Naive thymus-derived CD8-positive, alpha-beta T cell (primary cell): ENCODE measurements at regions not wholly inside any gene's neighbourhood (a gene's known extent, or its start where the extent isn't known, plus 50 kb on each side); places are given as distances from the start of the nearest gene placed in this dataset.
"Not testable (repeated sequence)": the region's sequence is repeated elsewhere in the genome, so short reads cannot be mapped to it uniquely, and the experiment has no call there.

Experiments
- ATAC-seq, 2 donors: fragments of 150-1000 bp; cut with Tn5 transposase in 1 of 2; sonication (Bioruptor Pico), chemical (Tn5 transposase) in 1 of 2; 1 replicate in 1 of 2; 2 replicates in 1 of 2; pipeline ENCODE4 v1.10.0; 2021; ENCODE audit warnings: mild to moderate bottlenecking in 2 of 2, moderate library complexity in 2 of 2
- POLR2A ChIA-PET: fragments of 350-600 bp; sonication (Branson Sonifier 250); formaldehyde crosslinking; loops from one replicate; lab custom pipeline; 2021; ENCODE audit warnings: antibody characterized with exemption; lab: Charles Lee
- DNase-seq, 10 donors: peaks; one replicate each; pipeline versions ENCODE4 v3.0.0 to v3.0.0-alpha.2; 2020 to 2022
- H3K27ac Mint-ChIP-seq, 10 donors: one replicate each; pipeline ENCODE4 v1.8.0; 2020 to 2022; ENCODE audit warnings: mild to moderate bottlenecking in 10 of 10, mixed read lengths in 10 of 10, moderate library complexity in 4 of 10, inconsistent platforms in 1 of 10
- H3K27me3 Mint-ChIP-seq, 5 donors: one replicate each; pipeline ENCODE4 v1.8.0; 2021 to 2022; ENCODE audit warnings: mixed read lengths in 5 of 5
- H3K36me3 Mint-ChIP-seq, 3 donors: one replicate each; pipeline ENCODE4 v1.8.0; 2020 to 2022; ENCODE audit warnings: mixed read lengths in 3 of 3, mild to moderate bottlenecking in 2 of 3, inconsistent platforms in 1 of 3
- H3K4me1 Mint-ChIP-seq, 4 donors: one replicate each; pipeline ENCODE4 v1.8.0; 2021 to 2022; ENCODE audit warnings: mixed read lengths in 4 of 4
- H3K4me3 Mint-ChIP-seq, 10 donors: one replicate each; pipeline ENCODE4 v1.8.0; 2020 to 2022; ENCODE audit warnings: mild to moderate bottlenecking in 10 of 10, mixed read lengths in 10 of 10, moderate library complexity in 6 of 10, inconsistent platforms in 1 of 10
- H3K9me3 Mint-ChIP-seq, 9 donors: one replicate each; pipeline ENCODE4 v1.8.0; 2020 to 2022; ENCODE audit warnings: mixed read lengths in 9 of 9, mild to moderate bottlenecking in 3 of 9, inconsistent platforms in 1 of 9, moderate library complexity in 1 of 9

GRCh38 chr13:80527400-80527799 lies 186.5 kb upstream of the SPRY2 start:
- Mint-ChIP-seq H3K27me3 (no peaks in the 10 kb centered on the region), H3K4me3 (no peak overlapping the region), H3K27ac (no peak overlapping the region), H3K4me1 (no peaks in the 10 kb centered on the region), H3K36me3 (no peaks in the 10 kb centered on the region), H3K9me3 (peaks cover 0 to 21% (median 2%) of the 10 kb centered on the region in 9 donors)
- POLR2A ChIA-PET = no interaction called here
- DNase-seq (no peak), ATAC-seq (no peak)

GRCh38 chr13:80524447-80525215 lies 183.7 kb upstream of the SPRY2 start:
- ATAC-seq (no peak), DNase-seq (no peak)
- Mint-ChIP-seq H3K9me3 (peaks cover 0 to 16% (median 0%) of the 10 kb centered on the region in 9 donors), H3K27me3 (no peaks in the 10 kb centered on the region), H3K4me1 (no peaks in the 10 kb centered on the region), H3K36me3 (no peaks in the 10 kb centered on the region), H3K4me3 (no peak overlapping the region), H3K27ac (no peak overlapping the region)
- POLR2A ChIA-PET = no interaction called here

- no peaks in the 10 kb centered on the region for H3K4me1 Mint-ChIP-seq
- peaks cover 0 to 21% (median 0%) of the 10 kb centered on the region in 9 donors for H3K9me3 Mint-ChIP-seq
- no peak overlapping the region for H3K27ac Mint-ChIP-seq
- H3K36me3 Mint-ChIP-seq = no peaks in the 10 kb centered on the region
- no peaks in the 10 kb centered on the region for H3K27me3 Mint-ChIP-seq
- no peak for ATAC-seq
- POLR2A ChIA-PET = no interaction called here
- H3K4me3 Mint-ChIP-seq = no peak overlapping the region
- no peak for DNase-seq
Observed at GRCh38 chr13:80523134-80523533, 182.2 kb upstream of the SPRY2 start.

GRCh38 chr13:80522463-80522862 lies 181.5 kb upstream of the SPRY2 start:
- H3K36me3 Mint-ChIP-seq, DNase-seq, ATAC-seq, H3K4me3 Mint-ChIP-seq, H3K4me1 Mint-ChIP-seq, POLR2A ChIA-PET, H3K27me3 Mint-ChIP-seq, H3K27ac Mint-ChIP-seq: not testable (repeated sequence)
- peaks cover 0 to 19% (median 2%) of the 10 kb centered on the region in 9 donors for H3K9me3 Mint-ChIP-seq

GRCh38 chr13:80516818-80517348 lies 176.0 kb upstream of the SPRY2 start:
- H3K27ac Mint-ChIP-seq = no peak overlapping the region
- H3K9me3 Mint-ChIP-seq = peaks cover 0 to 14% (median 5%) of the 10 kb centered on the region in 9 donors
- no peaks in the 10 kb centered on the region for H3K4me1 Mint-ChIP-seq
- POLR2A ChIA-PET = no interaction called here
- H3K36me3 Mint-ChIP-seq = peaks cover 0 to 5% (median 0%) of the 10 kb centered on the region in 3 donors
- no peak for DNase-seq
- no peak for ATAC-seq
- no peaks in the 10 kb centered on the region for H3K27me3 Mint-ChIP-seq
- H3K4me3 Mint-ChIP-seq = no peak overlapping the region

- Mint-ChIP-seq H3K36me3 (peaks cover 0 to 5% (median 0%) of the 10 kb centered on the region in 3 donors), H3K4me1 (no peaks in the 10 kb centered on the region), H3K9me3 (peaks cover 0 to 14% (median 5%) of the 10 kb centered on the region in 9 donors), H3K27ac (no peak overlapping the region), H3K27me3 (no peaks in the 10 kb centered on the region), H3K4me3 (no peak overlapping the region)
- POLR2A ChIA-PET = no interaction called here
- DNase-seq (no peak), ATAC-seq (no peak)
Observed at GRCh38 chr13:80515296-80515695, 174.4 kb upstream of the SPRY2 start.

GRCh38 chr13:80513196-80513595 lies 172.3 kb upstream of the SPRY2 start:
- H3K9me3 Mint-ChIP-seq = peaks cover 0 to 13% (median 4%) of the 10 kb centered on the region in 9 donors
- no peaks in the 10 kb centered on the region for H3K27me3 Mint-ChIP-seq
- no peak overlapping the region for H3K4me3 Mint-ChIP-seq
- POLR2A ChIA-PET = no interaction called here
- H3K36me3 Mint-ChIP-seq = peaks cover 0 to 5% (median 0%) of the 10 kb centered on the region in 3 donors
- H3K4me1 Mint-ChIP-seq = no peaks in the 10 kb centered on the region
- no peak overlapping the region for H3K27ac Mint-ChIP-seq
- ATAC-seq (no peak), DNase-seq (no peak)

GRCh38 chr13:80510686-80511085 lies 169.8 kb upstream of the SPRY2 start:
- H3K9me3 Mint-ChIP-seq = peaks cover under 1 to 19% (median 6%) of the 10 kb centered on the region in 9 donors
- H3K36me3 Mint-ChIP-seq = peaks cover 0 to under 1% (median 0%) of the 10 kb centered on the region in 3 donors
- H3K4me3 Mint-ChIP-seq = no peak overlapping the region
- no peaks in the 10 kb centered on the region for H3K27me3 Mint-ChIP-seq
- no peak for DNase-seq
- no peaks in the 10 kb centered on the region for H3K4me1 Mint-ChIP-seq
- no peak for ATAC-seq
- H3K27ac Mint-ChIP-seq = no peak overlapping the region
- POLR2A ChIA-PET = no interaction called here

GRCh38 chr13:80509264-80509663 lies 168.3 kb upstream of the SPRY2 start:
- H3K4me3 Mint-ChIP-seq = no peak overlapping the region

GRCh38 chr13:80508031-80508430 lies 167.1 kb upstream of the SPRY2 start:
- Mint-ChIP-seq H3K4me3 (no peak overlapping the region), H3K36me3 (no peaks in the 10 kb centered on the region), H3K27me3 (no peaks in the 10 kb centered on the region), H3K4me1 (no peaks in the 10 kb centered on the region), H3K9me3 (peaks cover 5 to 35% (median 11%) of the 10 kb centered on the region in 9 donors), H3K27ac (no peak overlapping the region)
- DNase-seq = no peak
- ATAC-seq = no peak
- POLR2A ChIA-PET = no interaction called here

More at GRCh38 chr13:80509264-80509663, 168.3 kb upstream of the SPRY2 start:
- H3K27ac Mint-ChIP-seq = no peak overlapping the region
- no peaks in the 10 kb centered on the region for H3K4me1 Mint-ChIP-seq
- POLR2A ChIA-PET = no interaction called here
- no peak for DNase-seq
- no peaks in the 10 kb centered on the region for H3K36me3 Mint-ChIP-seq
- no peak for ATAC-seq
- H3K9me3 Mint-ChIP-seq = peaks cover 5 to 33% (median 9%) of the 10 kb centered on the region in 9 donors
- no peaks in the 10 kb centered on the region for H3K27me3 Mint-ChIP-seq

- no peaks in the 10 kb centered on the region for H3K36me3 Mint-ChIP-seq
- no peak for ATAC-seq
- no peaks in the 10 kb centered on the region for H3K4me1 Mint-ChIP-seq
- H3K27ac Mint-ChIP-seq = no peak overlapping the region
- no peak overlapping the region for H3K4me3 Mint-ChIP-seq
- DNase-seq = no peak
- H3K27me3 Mint-ChIP-seq = peaks cover 0 to 2% (median 0%) of the 10 kb centered on the region in 5 donors
- peaks cover 5 to 35% (median 12%) of the 10 kb centered on the region in 9 donors for H3K9me3 Mint-ChIP-seq
- POLR2A ChIA-PET = no interaction called here
Observed at GRCh38 chr13:80504453-80504852, 163.5 kb upstream of the SPRY2 start.

GRCh38 chr13:80502359-80502758 lies 161.4 kb upstream of the SPRY2 start:
- H3K4me1 Mint-ChIP-seq = no peaks in the 10 kb centered on the region
- ATAC-seq (no peak), DNase-seq (no peak)
- no peaks in the 10 kb centered on the region for H3K36me3 Mint-ChIP-seq
- no peak overlapping the region for H3K27ac Mint-ChIP-seq
- H3K9me3 Mint-ChIP-seq = peaks cover 5 to 31% (median 10%) of the 10 kb centered on the region in 9 donors
- H3K4me3 Mint-ChIP-seq = no peak overlapping the region
- peaks cover 0 to 2% (median 0%) of the 10 kb centered on the region in 5 donors for H3K27me3 Mint-ChIP-seq
- POLR2A ChIA-PET = no interaction called here

GRCh38 chr13:80501556-80501955 lies 160.6 kb upstream of the SPRY2 start:
- Mint-ChIP-seq H3K4me3 (no peak overlapping the region), H3K36me3 (no peaks in the 10 kb centered on the region), H3K4me1 (no peaks in the 10 kb centered on the region), H3K27me3 (peaks cover 0 to 2% (median 0%) of the 10 kb centered on the region in 5 donors), H3K27ac (no peak overlapping the region), H3K9me3 (peaks cover under 1 to 31% (median 8%) of the 10 kb centered on the region in 9 donors)
- POLR2A ChIA-PET = no interaction called here
- no peak for ATAC-seq
- DNase-seq = no peak
